ENCODE measurements at regions not wholly inside any gene's neighbourhood (a gene's known extent, or its start where the extent isn't known, plus 50 kb on each side); places are given as distances from the start of the nearest gene placed in this dataset.

- no peak for FAIRE-seq
These were observed 881.3 kb upstream of the CADM2 start for GRCh38 chr3:84077479-84077878.

GRCh38 chr3:84082726-84083125 is 876.1 kb upstream of the CADM2 start:
- no peak for FAIRE-seq

- peak; percentile 97 for FAIRE-seq
These were observed 865.9 kb upstream of the CADM2 start for GRCh38 chr3:84092907-84093306.

GRCh38 chr3:84096188-84096587 is 862.6 kb upstream of the CADM2 start:
- no peak for FAIRE-seq

- peak; percentile 99 for FAIRE-seq
These were observed 857.9 kb upstream of the CADM2 start for GRCh38 chr3:84100861-84101260.

GRCh38 chr3:84108442-84108971 is 850.3 kb upstream of the CADM2 start:
- FAIRE-seq: no peak

GRCh38 chr3:84109911-84110310 is 848.9 kb upstream of the CADM2 start:
- no peak for FAIRE-seq

GRCh38 chr3:84110787-84111186 is 848.0 kb upstream of the CADM2 start:
- no peak for FAIRE-seq

GRCh38 chr3:84125201-84125721 is 833.5 kb upstream of the CADM2 start:
- no peak for FAIRE-seq

- no peak for FAIRE-seq
These were observed 833.0 kb upstream of the CADM2 start for GRCh38 chr3:84125760-84126159.

- no peak for FAIRE-seq
These were observed 832.6 kb upstream of the CADM2 start for GRCh38 chr3:84126160-84126559.

GRCh38 chr3:84128024-84128423 is 830.8 kb upstream of the CADM2 start:
- FAIRE-seq: no peak

- no peak for FAIRE-seq
These were observed 822.4 kb upstream of the CADM2 start for GRCh38 chr3:84136425-84136824.

- FAIRE-seq: no peak
These were observed 818.2 kb upstream of the CADM2 start for GRCh38 chr3:84140631-84141030.

GRCh38 chr3:84141571-84141970 is 817.2 kb upstream of the CADM2 start:
- FAIRE-seq: no peak

GRCh38 chr3:84165328-84165727 is 793.5 kb upstream of the CADM2 start:
- FAIRE-seq: no peak

GRCh38 chr3:84175449-84175848 is 783.3 kb upstream of the CADM2 start:
- FAIRE-seq: no peak

GRCh38 chr3:84184937-84185336 is 773.9 kb upstream of the CADM2 start:
- FAIRE-seq: peak; percentile 70

GRCh38 chr3:84194029-84194428 is 764.8 kb upstream of the CADM2 start:
- FAIRE-seq: no peak

- FAIRE-seq: no peak
These were observed 749.3 kb upstream of the CADM2 start for GRCh38 chr3:84209474-84209873.

GRCh38 chr3:84223512-84223911 is 735.3 kb upstream of the CADM2 start:
- FAIRE-seq: no peak

- FAIRE-seq: no peak
These were observed 734.5 kb upstream of the CADM2 start for GRCh38 chr3:84224262-84224661.

- FAIRE-seq: no peak
These were observed 722.5 kb upstream of the CADM2 start for GRCh38 chr3:84236261-84236660.

GRCh38 chr3:84245789-84246188 is 713.0 kb upstream of the CADM2 start:
- no peak for FAIRE-seq

GRCh38 chr3:84260596-84260995 is 698.2 kb upstream of the CADM2 start:
- FAIRE-seq: peak; percentile 15

All from endometrium (tissue), 2 donors.